Glutamatergic neuron (in vitro differentiated cells): ENCODE measurements at regions not wholly inside any gene's neighbourhood (a gene's known extent, or its start where the extent isn't known, plus 50 kb on each side); places are given as distances from the start of the nearest gene placed in this dataset.
"Not testable (repeated sequence)": the region's sequence is repeated elsewhere in the genome, so short reads cannot be mapped to it uniquely, and the experiment has no call there.

Experiments
- DNase-seq: peaks from one replicate; pipeline ENCODE4 v3.0.0; 2022
- H3K27ac Mint-ChIP-seq: one replicate; pipeline ENCODE4 v1.8.0; 2020; ENCODE audit warnings: mild to moderate bottlenecking, mixed read lengths, inconsistent platforms; ENCODE audit not compliant: unreplicated experiment
- H3K27me3 Mint-ChIP-seq: one replicate; pipeline ENCODE4 v1.8.0; 2020; ENCODE audit warnings: mild to moderate bottlenecking, moderate library complexity, mixed read lengths, inconsistent platforms; ENCODE audit not compliant: unreplicated experiment
- H3K36me3 Mint-ChIP-seq: one replicate; pipeline ENCODE4 v1.8.0; 2020; ENCODE audit warnings: mild to moderate bottlenecking, mixed read lengths, inconsistent platforms; ENCODE audit not compliant: unreplicated experiment
- H3K4me1 Mint-ChIP-seq: one replicate; pipeline ENCODE4 v1.8.0; 2020; ENCODE audit warnings: mild to moderate bottlenecking, low read depth, mixed read lengths, inconsistent platforms; ENCODE audit not compliant: unreplicated experiment
- H3K4me3 Mint-ChIP-seq: one replicate; pipeline ENCODE4 v1.8.0; 2020; ENCODE audit warnings: mild to moderate bottlenecking, mixed read lengths, inconsistent platforms; ENCODE audit not compliant: unreplicated experiment
- H3K9me3 Mint-ChIP-seq: one replicate; pipeline ENCODE4 v1.8.0; 2020; ENCODE audit warnings: mild to moderate bottlenecking, moderate library complexity, mixed read lengths, inconsistent platforms; ENCODE audit not compliant: unreplicated experiment

DNA sequence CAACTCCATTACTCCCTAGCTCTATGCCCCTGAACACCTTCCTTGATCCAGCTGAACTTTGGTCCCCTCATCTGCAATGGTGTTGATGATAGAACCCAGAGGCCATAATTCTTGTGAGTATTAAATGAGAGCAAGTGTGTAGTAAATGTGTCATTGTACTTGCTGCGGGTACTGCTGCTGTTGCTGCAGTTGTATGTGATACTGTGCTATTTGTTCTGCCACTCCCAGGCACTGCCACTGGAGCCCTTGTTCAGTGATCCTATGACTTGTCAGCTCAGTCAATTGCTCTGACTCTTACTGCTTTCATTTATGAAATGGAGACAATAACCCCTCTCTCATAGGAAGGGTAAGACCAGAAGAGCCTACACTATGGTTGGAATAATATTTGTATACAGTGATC is 136.9 kb upstream of the PLGLB2 start:
- H3K27me3 Mint-ChIP-seq, H3K27ac Mint-ChIP-seq, H3K4me3 Mint-ChIP-seq, DNase-seq, H3K36me3 Mint-ChIP-seq, H3K4me1 Mint-ChIP-seq, H3K9me3 Mint-ChIP-seq: not testable (repeated sequence)

DNA sequence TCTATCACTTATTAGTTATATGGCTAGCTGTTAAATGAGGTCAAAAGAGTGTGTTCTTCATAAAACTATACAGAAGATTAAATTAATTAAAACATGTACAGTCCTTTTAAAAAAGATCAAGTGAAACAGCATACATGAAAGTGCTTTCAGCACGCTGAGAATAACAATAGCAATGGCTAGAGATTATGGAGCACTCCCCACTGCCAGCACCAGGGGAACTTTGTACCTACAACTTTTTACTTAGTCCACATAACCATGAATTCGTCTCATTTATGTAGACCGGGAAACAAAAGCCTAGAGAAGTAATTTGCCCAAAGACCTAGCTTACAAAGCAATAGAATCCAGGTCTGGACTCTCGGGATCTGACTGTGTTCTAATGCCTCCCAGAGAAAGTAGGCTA is 136.5 kb upstream of the PLGLB2 start:
- not testable (repeated sequence) for H3K4me3 Mint-ChIP-seq, DNase-seq, H3K27ac Mint-ChIP-seq, H3K27me3 Mint-ChIP-seq, H3K36me3 Mint-ChIP-seq, H3K4me1 Mint-ChIP-seq, H3K9me3 Mint-ChIP-seq

DNA sequence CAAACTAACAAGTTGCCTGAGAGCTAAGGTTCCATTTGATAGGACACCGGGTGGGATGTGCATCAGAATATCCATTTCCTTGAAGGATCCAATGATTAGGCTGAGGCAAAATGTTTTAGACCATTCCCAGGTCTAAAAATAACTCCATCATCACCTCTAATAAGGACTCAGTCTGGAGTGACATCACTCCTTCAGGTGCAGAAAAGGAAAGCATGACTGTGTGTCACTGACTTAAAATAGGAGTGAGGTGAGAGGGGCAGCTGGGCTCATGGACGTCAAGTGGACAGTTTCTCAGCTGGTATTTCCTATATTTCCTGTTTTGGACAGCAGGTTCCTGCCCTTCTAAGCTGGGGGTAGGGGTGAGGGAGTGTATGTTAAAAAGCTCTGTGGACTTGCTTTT is 135.9 kb upstream of the PLGLB2 start:
- not testable (repeated sequence) for H3K9me3 Mint-ChIP-seq, H3K36me3 Mint-ChIP-seq, H3K4me1 Mint-ChIP-seq, H3K27me3 Mint-ChIP-seq, H3K27ac Mint-ChIP-seq, H3K4me3 Mint-ChIP-seq, DNase-seq

DNA sequence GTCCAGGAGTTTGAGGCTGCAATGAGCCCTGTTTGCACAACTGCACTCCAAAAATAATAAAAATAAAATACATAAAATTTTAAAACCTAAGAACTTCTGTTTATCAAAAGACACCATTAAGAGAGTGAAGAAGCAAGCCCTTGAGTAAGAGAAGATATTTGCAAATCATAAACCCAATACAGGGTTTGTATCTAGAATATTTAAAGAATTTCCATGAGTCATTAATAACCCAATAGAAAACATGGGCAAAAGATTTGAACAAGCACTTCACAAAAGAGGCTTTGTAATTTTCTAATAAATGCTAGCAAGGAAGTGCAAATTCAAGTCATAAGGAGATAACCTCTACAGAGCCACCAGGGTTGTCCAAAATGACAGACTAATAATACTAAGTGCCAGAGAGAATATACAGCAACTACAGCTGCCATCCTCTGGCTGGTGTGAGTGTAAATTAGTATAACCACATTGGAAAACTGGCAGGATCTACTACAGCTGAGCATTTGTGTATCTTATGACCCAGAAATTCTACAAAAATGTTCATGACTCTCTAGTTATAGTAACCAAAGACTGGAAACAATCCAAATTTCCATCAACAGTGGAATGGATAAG is 133.0 kb upstream of the PLGLB2 start:
- not testable (repeated sequence) for H3K4me1 Mint-ChIP-seq, H3K27me3 Mint-ChIP-seq, H3K9me3 Mint-ChIP-seq, H3K4me3 Mint-ChIP-seq, H3K36me3 Mint-ChIP-seq, H3K27ac Mint-ChIP-seq, DNase-seq

- not testable (repeated sequence) for H3K9me3 Mint-ChIP-seq, H3K4me3 Mint-ChIP-seq, DNase-seq, H3K27ac Mint-ChIP-seq, H3K27me3 Mint-ChIP-seq, H3K4me1 Mint-ChIP-seq, H3K36me3 Mint-ChIP-seq
Measured at GRCh38 chr2:87619121-87619520, 128.8 kb upstream of the PLGLB2 start.

DNA sequence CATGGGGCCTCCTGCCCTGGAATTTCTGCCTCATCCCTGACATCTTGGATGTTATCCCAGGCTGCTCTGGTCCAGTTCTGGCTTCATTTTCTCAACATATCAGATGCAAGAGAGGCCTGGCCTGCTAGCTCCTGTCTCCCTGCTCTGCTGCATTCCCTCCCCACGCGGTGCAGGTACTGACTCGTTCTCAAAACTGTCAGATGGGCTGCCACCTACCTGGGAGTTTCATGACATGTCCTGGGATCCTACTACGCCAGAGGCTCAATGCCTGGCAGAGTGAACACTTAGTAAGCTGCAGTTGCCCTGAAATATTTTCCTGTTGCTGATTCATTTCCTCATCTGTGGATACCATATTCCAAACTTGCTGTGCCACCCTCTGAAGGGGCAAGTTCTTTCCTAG is 126.7 kb upstream of the PLGLB2 start:
- not testable (repeated sequence) for H3K9me3 Mint-ChIP-seq, H3K4me3 Mint-ChIP-seq, DNase-seq, H3K36me3 Mint-ChIP-seq, H3K4me1 Mint-ChIP-seq, H3K27ac Mint-ChIP-seq, H3K27me3 Mint-ChIP-seq

GRCh38 chr2:87622720-87623119 is 125.2 kb upstream of the PLGLB2 start:
- H3K9me3 Mint-ChIP-seq, H3K36me3 Mint-ChIP-seq, DNase-seq, H3K27ac Mint-ChIP-seq, H3K4me3 Mint-ChIP-seq, H3K27me3 Mint-ChIP-seq, H3K4me1 Mint-ChIP-seq: not testable (repeated sequence)

DNA sequence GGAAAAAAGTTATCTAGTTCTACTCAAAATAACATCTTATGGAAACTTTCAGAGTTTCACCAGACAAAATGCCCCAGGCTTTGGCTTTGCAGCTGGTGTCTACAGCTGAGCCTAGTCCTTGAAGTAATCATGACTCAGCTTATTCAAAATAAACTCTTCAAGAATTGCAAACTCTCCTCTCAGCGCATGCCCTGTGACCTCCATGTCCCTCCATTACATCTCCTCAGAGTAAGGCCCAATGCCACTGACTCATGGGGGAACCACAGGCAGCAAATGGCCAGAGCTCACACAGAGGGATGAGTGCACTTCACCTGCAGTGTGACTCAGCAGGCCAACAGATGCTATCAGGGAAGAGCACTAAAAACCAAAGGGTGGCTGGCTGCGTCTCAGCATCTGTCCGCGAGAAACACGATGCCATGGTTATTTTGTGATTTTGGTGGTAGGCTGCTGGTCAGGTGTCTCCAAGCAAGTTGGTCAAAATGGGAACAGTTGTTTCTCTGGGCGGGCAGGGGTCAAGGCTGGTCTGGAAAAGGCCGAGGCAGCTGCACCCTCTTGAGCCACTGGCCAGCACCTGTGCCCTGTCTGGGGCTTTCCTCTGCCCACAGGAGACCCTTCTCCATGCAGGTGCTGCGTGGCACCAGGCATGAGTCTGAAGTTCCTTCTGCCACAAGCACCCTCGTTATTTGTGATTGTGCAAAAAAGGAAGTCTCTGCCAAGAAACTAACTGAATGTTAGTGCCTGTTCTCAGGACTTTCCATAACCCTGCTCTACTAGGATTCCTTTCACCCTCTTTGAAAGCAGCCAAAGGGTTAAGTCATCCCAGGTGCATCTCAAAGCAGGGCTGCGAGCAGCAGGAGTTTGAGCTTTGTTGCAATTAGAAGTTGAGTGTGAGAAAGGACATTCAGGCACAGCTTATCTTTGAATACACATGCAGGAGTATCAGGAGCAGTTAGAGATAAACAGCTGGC is 118.1 kb upstream of the PLGLB2 start:
- not testable (repeated sequence) for H3K27me3 Mint-ChIP-seq, H3K4me1 Mint-ChIP-seq, DNase-seq, H3K9me3 Mint-ChIP-seq, H3K36me3 Mint-ChIP-seq, H3K27ac Mint-ChIP-seq, H3K4me3 Mint-ChIP-seq

DNA sequence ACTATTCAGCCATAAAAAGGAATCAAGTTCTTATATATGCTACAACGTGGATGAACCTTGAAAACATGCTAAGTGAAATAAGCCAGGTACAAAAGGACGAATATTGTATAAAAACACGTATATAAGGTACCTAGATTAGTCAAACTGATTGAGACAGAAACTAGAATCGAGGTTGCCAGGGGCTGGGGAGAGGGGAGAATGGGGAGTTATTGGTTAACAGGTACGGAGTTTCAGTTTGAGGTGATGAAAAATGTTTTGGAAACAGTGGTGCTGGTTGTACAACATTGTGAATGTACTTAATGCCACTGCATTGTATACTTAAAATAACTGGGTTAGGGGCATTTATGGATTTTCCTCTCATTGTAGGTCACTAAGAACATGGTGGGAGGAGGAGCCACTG is 117.0 kb upstream of the PLGLB2 start:
- H3K4me1 Mint-ChIP-seq, H3K4me3 Mint-ChIP-seq, H3K27ac Mint-ChIP-seq, DNase-seq, H3K36me3 Mint-ChIP-seq, H3K9me3 Mint-ChIP-seq, H3K27me3 Mint-ChIP-seq: not testable (repeated sequence)

DNA sequence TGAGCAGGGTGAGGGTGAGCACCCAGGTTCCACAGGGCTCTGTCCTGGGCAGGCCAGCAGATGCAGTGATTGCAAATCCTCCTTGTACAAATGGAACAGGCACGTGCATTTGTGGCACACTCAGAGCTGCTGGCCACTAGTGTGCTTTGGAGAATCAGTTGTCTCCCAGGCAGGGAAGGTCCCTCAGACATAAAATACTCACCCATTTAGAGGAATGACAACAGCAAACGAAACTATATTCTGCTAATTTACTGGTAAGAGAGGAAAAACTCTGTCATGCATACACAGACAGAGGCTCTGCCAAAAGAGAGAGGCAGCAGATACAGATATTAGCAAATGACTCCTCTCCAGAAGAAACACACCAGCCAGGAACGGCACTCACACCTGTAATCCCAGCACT is 116.5 kb upstream of the PLGLB2 start:
- not testable (repeated sequence) for DNase-seq, H3K27me3 Mint-ChIP-seq

GRCh38 chr2:87633287-87633963 is 114.5 kb upstream of the PLGLB2 start:
- not testable (repeated sequence) for H3K27me3 Mint-ChIP-seq, H3K9me3 Mint-ChIP-seq, H3K4me3 Mint-ChIP-seq, H3K27ac Mint-ChIP-seq, H3K4me1 Mint-ChIP-seq, DNase-seq, H3K36me3 Mint-ChIP-seq

More for the DNA sequence above, 116.5 kb upstream of the PLGLB2 start:
- not testable (repeated sequence) for H3K36me3 Mint-ChIP-seq, H3K27ac Mint-ChIP-seq, H3K4me3 Mint-ChIP-seq, H3K4me1 Mint-ChIP-seq, H3K9me3 Mint-ChIP-seq

DNA sequence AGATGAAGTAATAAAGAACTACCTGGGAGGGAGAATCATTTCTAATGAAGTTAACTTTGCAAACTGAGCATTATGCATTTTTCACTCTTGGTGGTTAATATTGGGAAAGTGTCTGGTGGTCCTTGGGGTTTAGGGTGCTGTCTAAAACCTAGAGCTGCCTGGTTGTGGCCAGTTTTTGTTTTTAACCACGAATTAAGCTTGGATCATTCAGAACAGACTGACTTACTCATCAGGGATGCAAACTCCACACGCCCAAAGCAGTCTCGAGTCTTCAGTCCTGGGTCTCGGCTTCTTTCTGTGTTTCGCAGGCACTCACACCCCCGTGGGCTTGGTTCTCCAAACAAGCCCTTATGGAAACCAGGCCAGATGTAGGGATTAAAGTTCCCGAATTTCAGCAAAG is 113.8 kb upstream of the PLGLB2 start:
- DNase-seq, H3K9me3 Mint-ChIP-seq, H3K27me3 Mint-ChIP-seq, H3K27ac Mint-ChIP-seq, H3K36me3 Mint-ChIP-seq, H3K4me3 Mint-ChIP-seq, H3K4me1 Mint-ChIP-seq: not testable (repeated sequence)
